H1 (cell line): ENCODE measurements at regions not wholly inside any gene's neighbourhood (a gene's known extent, or its start where the extent isn't known, plus 50 kb on each side); places are given as distances from the start of the nearest gene placed in this dataset.

Experiments
- CTCF ChIA-PET: fragments of 300-600 bp; sonication (Branson Sonifier 250); formaldehyde crosslinking; loops from one replicate; lab custom pipeline; 2021; ENCODE audit not compliant: partially characterized antibody; lab: Charles Lee
- POLR2A ChIA-PET: fragments of 300-600 bp; sonication (Branson Sonifier 250); formaldehyde crosslinking; loops from one replicate; lab custom pipeline; 2021; ENCODE audit warnings: inconsistent platforms; ENCODE audit not compliant: partially characterized antibody; lab: Charles Lee
- DNase-seq, 2 experiments: peaks; one replicate each; pipeline versions ENCODE4 v3.0.0 to v3.0.0-alpha.2; 2010 to 2022; ENCODE audit warnings: low spot score in 2 of 2, low read depth in 1 of 2, mixed read lengths in 1 of 2
- FAIRE-seq: peaks from 2 replicates; lab custom pipeline; 2011; peaks lifted over from hg19 to GRCh38; lab: Jason Lieb, UNC
- H2AFZ ChIP-seq: 2 replicates; pipeline ENCODE4 v1.8.1; 2012; ENCODE audit warnings: low read length, inconsistent platforms
- H2AK5ac ChIP-seq: 2 replicates; pipeline ENCODE4 v1.6.1; 2013; ENCODE audit warnings: low read depth, low read length
- H2BK120ac ChIP-seq: replicated peaks from 2 replicates; pipeline ENCODE3; 2013; ENCODE audit warnings: low read depth, low read length, inconsistent platforms
- H2BK12ac ChIP-seq: 2 replicates; pipeline ENCODE4 v1.6.1; 2013; ENCODE audit warnings: low read depth, low read length
- H2BK15ac ChIP-seq: 2 replicates; pipeline ENCODE4 v1.6.1; 2013; ENCODE audit warnings: low read length
- H2BK20ac ChIP-seq: 2 replicates; pipeline ENCODE4 v1.6.1; 2013; ENCODE audit warnings: low read length
- H2BK5ac ChIP-seq: 2 replicates; pipeline ENCODE4 v1.6.1; 2013; ENCODE audit warnings: low read depth, low read length
- H3K14ac ChIP-seq: 2 replicates; pipeline ENCODE4 v1.6.1; 2013; ENCODE audit warnings: inconsistent platforms; ENCODE audit not compliant: insufficient read length
- H3K18ac ChIP-seq: 2 replicates; pipeline ENCODE4 v1.6.1; 2013; ENCODE audit warnings: low read length; ENCODE audit errors: extremely low read depth
- H3K23ac ChIP-seq: 2 replicates; pipeline ENCODE4 v1.6.1; 2013; ENCODE audit warnings: inconsistent platforms; ENCODE audit not compliant: insufficient read length
- H3K23me2 ChIP-seq: 2 replicates; pipeline ENCODE4 v1.6.1; 2013; ENCODE audit warnings: low read depth, low read length
- H3K27ac ChIP-seq: 2 replicates; pipeline ENCODE4 v1.6.1; 2011; ENCODE audit warnings: low read depth, low read length, inconsistent platforms
- H3K27me3 ChIP-seq, 4 experiments: replicated peaks in 1 of 4; 1 replicate in 1 of 4; 2 replicates in 3 of 4; pipeline versions ENCODE4 v1.6.1 to v1.8.1; 2011 to 2013; ENCODE audit warnings: low read length in 3 of 4, mild to moderate bottlenecking in 3 of 4, inconsistent platforms in 2 of 4, mixed read lengths in 2 of 4, moderate library complexity in 1 of 4; ENCODE audit not compliant: control insufficient read depth in 3 of 4, insufficient read depth in 3 of 4; ENCODE audit errors: extremely low read depth in 1 of 4
- H3K36me3 ChIP-seq, 4 experiments: 2 replicates each; pipeline versions ENCODE4 v1.6.1 to v1.8.1; 2011 to 2013; ENCODE audit warnings: mild to moderate bottlenecking in 4 of 4, low read length in 3 of 4, moderate library complexity in 2 of 4, control low read depth in 1 of 4, inconsistent platforms in 1 of 4; ENCODE audit not compliant: insufficient read depth in 4 of 4, control insufficient read depth in 2 of 4
- H3K4ac ChIP-seq: replicated peaks from 2 replicates; pipeline ENCODE3; 2013; ENCODE audit warnings: low read length, low read depth, mixed read lengths, inconsistent platforms; ENCODE audit not compliant: insufficient read length
- H3K4me1 ChIP-seq, 4 experiments: replicated peaks in 1 of 4; 1 replicate in 1 of 4; 2 replicates in 3 of 4; pipeline versions ENCODE4 v1.6.1 to v1.8.1; 2011 to 2013; ENCODE audit warnings: low read length in 3 of 4, inconsistent platforms in 2 of 4, mixed read lengths in 1 of 4; ENCODE audit not compliant: insufficient read depth in 4 of 4, control insufficient read depth in 3 of 4
- H3K4me2 ChIP-seq, 2 experiments: 2 replicates each; pipeline versions ENCODE4 v1.6.1 to v1.8.1; 2011 to 2013; ENCODE audit warnings: low read depth in 2 of 2, low read length in 2 of 2, control low read depth in 1 of 2, inconsistent platforms in 1 of 2, mild to moderate bottlenecking in 1 of 2; ENCODE audit not compliant: insufficient read depth in 1 of 2
- H3K4me3 ChIP-seq, 4 experiments: fragments of 200-600, 300-600 bp in 1 of 4; sonication (generic), shearing (Covaris generic), sonication (Bioruptor Twin) in 1 of 4; 2 replicates each; pipeline versions ENCODE4 v1.5.1 to v1.8.1; 2011 to 2016; ENCODE audit warnings: low read length in 4 of 4, low read depth in 3 of 4, control low read depth in 2 of 4, inconsistent platforms in 2 of 4, mild to moderate bottlenecking in 2 of 4, mixed read lengths in 1 of 4, moderate library complexity in 1 of 4; ENCODE audit not compliant: insufficient read depth in 2 of 4; ENCODE audit errors: extremely low read depth in 1 of 4
- H3K56ac ChIP-seq: replicated peaks from 2 replicates; pipeline ENCODE3; 2013; ENCODE audit warnings: low read depth, mild to moderate bottlenecking, mixed read lengths, low read length, inconsistent platforms; ENCODE audit not compliant: insufficient read length
- H3K79me1 ChIP-seq: 2 replicates; pipeline ENCODE4 v1.6.1; 2013; ENCODE audit warnings: low read depth, low read length, control low read depth
- H3K79me2 ChIP-seq, 2 experiments: 2 replicates each; pipeline versions ENCODE4 v1.6.1 to v1.8.1; 2012 to 2013; ENCODE audit warnings: low read length in 2 of 2, mild to moderate bottlenecking in 2 of 2, inconsistent platforms in 1 of 2; ENCODE audit not compliant: insufficient read depth in 2 of 2, control insufficient read depth in 1 of 2
- H3K9ac ChIP-seq, 4 experiments: replicated peaks in 1 of 4; 1 replicate in 1 of 4; 2 replicates in 3 of 4; pipeline versions ENCODE4 v1.6.1 to v1.8.1; 2011 to 2013; ENCODE audit warnings: low read depth in 3 of 4, low read length in 3 of 4, control low read depth in 2 of 4, mild to moderate bottlenecking in 2 of 4, moderate library complexity in 2 of 4, inconsistent platforms in 1 of 4; ENCODE audit errors: extremely low read depth in 1 of 4
- H3K9me3 ChIP-seq, 2 experiments: 2 replicates each; pipeline versions ENCODE4 v1.6.1 to v1.8.1; 2012 to 2013; ENCODE audit warnings: mild to moderate bottlenecking in 2 of 2, moderate library complexity in 2 of 2, control low read depth in 1 of 2, inconsistent platforms in 1 of 2, low read depth in 1 of 2, low read length in 1 of 2, mixed read lengths in 1 of 2; ENCODE audit not compliant: insufficient read depth in 2 of 2
- H4K20me1 ChIP-seq, 2 experiments: replicated peaks in 1 of 2; 2 replicates each; pipeline versions ENCODE3 to v1.8.1; 2011 to 2013; ENCODE audit warnings: inconsistent platforms in 2 of 2, low read length in 2 of 2, mild to moderate bottlenecking in 1 of 2; ENCODE audit not compliant: insufficient read depth in 2 of 2, control insufficient read depth in 1 of 2
- H4K5ac ChIP-seq: 2 replicates; pipeline ENCODE4 v1.6.1; 2013; ENCODE audit warnings: low read length, low read depth, mixed read lengths, inconsistent platforms; ENCODE audit not compliant: insufficient read length
- H4K8ac ChIP-seq: 2 replicates; pipeline ENCODE4 v1.8.0; 2013; ENCODE audit warnings: mild to moderate bottlenecking, moderate library complexity, low read length, inconsistent platforms; ENCODE audit not compliant: insufficient read depth; ENCODE audit errors: extremely low read depth
- H4K91ac ChIP-seq: replicated peaks from 2 replicates; pipeline ENCODE3; 2013; ENCODE audit warnings: low read length, mixed read lengths, inconsistent platforms; ENCODE audit not compliant: insufficient read length
- SUZ12 ChIP-seq: fragments of 200-600 bp; sonication (generic); IDR thresholded peaks from 2 replicates; pipeline ENCODE4 v1.6.1; 2012; ENCODE audit warnings: mild to moderate bottlenecking, inconsistent platforms, low read length, moderate library complexity, mixed read lengths
- WGBS, 2 experiments: shearing (Covaris generic) in 1 of 2; methylation state at CpG; one replicate each; pipeline versions ENCODE4 v1.1.6 to v1.1.7; 2013 to 2015; ENCODE audit warnings: low lambda C conversion rate in 2 of 2, mixed read lengths in 2 of 2, inconsistent platforms in 1 of 2, low coverage in 1 of 2, missing lambda C conversion rate in 1 of 2; ENCODE audit not compliant: insufficient replicate concordance in 2 of 2, insufficient coverage in 1 of 2, insufficient read length in 1 of 2; ENCODE audit errors: extremely low coverage in 1 of 2, missing lambda C conversion rate in 1 of 2; 5-methylcytosine and 5-hydroxymethylcytosine counted together
- TF ChIP-seq, protein P1 (sequence below), 3 experiments: IDR thresholded peaks; 1 replicate in 2 of 3; 2 replicates in 1 of 3; pipeline versions ENCODE4 v1.5.1 to v1.6.1; 2011; ENCODE audit warnings: low read length in 3 of 3, mild to moderate bottlenecking in 3 of 3, inconsistent platforms in 2 of 3, low read depth in 1 of 3, moderate library complexity in 1 of 3; ENCODE audit not compliant: insufficient read depth in 1 of 3; ENCODE audit errors: control extremely low read depth in 1 of 3

DNA sequence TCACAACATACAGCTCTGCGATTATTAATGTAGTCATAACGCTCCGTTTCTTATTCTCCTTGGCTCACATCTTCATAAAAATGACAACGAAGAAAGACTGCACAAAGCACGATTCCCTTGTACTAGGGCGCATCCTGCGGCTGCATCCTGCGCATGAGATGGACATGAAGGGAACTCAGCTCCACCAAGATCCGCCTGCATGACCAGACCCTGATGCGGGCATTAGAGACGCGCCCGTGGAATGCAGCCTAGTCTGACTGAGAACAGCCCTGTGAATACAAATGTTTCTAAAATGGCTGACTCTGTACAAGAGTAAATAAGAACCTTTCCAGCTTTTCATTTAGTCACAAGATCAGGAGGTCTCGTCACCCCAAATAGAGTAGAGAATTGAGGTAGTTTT lies 422.2 kb downstream of the NOVA1 start:
- TF ChIP-seq, protein P1, sequence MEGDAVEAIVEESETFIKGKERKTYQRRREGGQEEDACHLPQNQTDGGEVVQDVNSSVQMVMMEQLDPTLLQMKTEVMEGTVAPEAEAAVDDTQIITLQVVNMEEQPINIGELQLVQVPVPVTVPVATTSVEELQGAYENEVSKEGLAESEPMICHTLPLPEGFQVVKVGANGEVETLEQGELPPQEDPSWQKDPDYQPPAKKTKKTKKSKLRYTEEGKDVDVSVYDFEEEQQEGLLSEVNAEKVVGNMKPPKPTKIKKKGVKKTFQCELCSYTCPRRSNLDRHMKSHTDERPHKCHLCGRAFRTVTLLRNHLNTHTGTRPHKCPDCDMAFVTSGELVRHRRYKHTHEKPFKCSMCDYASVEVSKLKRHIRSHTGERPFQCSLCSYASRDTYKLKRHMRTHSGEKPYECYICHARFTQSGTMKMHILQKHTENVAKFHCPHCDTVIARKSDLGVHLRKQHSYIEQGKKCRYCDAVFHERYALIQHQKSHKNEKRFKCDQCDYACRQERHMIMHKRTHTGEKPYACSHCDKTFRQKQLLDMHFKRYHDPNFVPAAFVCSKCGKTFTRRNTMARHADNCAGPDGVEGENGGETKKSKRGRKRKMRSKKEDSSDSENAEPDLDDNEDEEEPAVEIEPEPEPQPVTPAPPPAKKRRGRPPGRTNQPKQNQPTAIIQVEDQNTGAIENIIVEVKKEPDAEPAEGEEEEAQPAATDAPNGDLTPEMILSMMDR (IDR thresholded peaks at IDR 0.05; ENCODE audit: control extremely low read depth in 1 of 3, insufficient read depth in 1 of 3, low read depth in 1 of 3, low read length in 3 of 3) = no peak
- no peak for TF ChIP-seq SUZ12

More for the DNA sequence above, 422.2 kb downstream of the NOVA1 start:
- Histone ChIP-seq H2AFZ (no peak overlapping the region), H2BK20ac (no peak overlapping the region), H3K9ac (no peak overlapping the region), H2BK15ac (no peak overlapping the region), H3K79me1 (no peaks in the 10 kb centered on the region), H3K4ac (no peak overlapping the region), H3K14ac (no peak overlapping the region), H3K23me2 (no peaks in the 10 kb centered on the region), H3K56ac (no peak overlapping the region), H4K20me1 (no peaks in the 10 kb centered on the region), H3K79me2 (no peaks in the 10 kb centered on the region), H2AK5ac (no peak overlapping the region), H3K27me3 (no peaks in the 10 kb centered on the region; a peak in 1 of 7 replicates), H3K4me3 (no peak overlapping the region), H4K91ac (no peak overlapping the region), H3K9me3 (no peaks in the 10 kb centered on the region), H3K27ac (no peak overlapping the region), H3K36me3 (no peaks in the 10 kb centered on the region), H2BK12ac (no peak overlapping the region), H4K5ac (no peak overlapping the region), H3K4me2 (no peak overlapping the region), H2BK5ac (no peak overlapping the region), H4K8ac (no peak overlapping the region), H2BK120ac (no peak overlapping the region), H3K4me1 (no peaks in the 10 kb centered on the region), H3K18ac (no peak overlapping the region), H3K23ac (no peak overlapping the region)
- CTCF ChIA-PET = interaction anchor here (1.1 to 6.0 kb wide), 3 partner anchors 10 to 587 kb away, joined by 5 to 47 read pairs (median 5); no protein-coding TSS in a partner anchor
- POLR2A ChIA-PET = no interaction called here
- 95% methylated on average over 14 of the region's 14 CpGs; no CpG with 5 or more reads in 1 of the 2 experiments for WGBS, 2 experiments
- FAIRE-seq (no peak), DNase-seq (no peak)
